MM.1S (cell line): ENCODE measurements at regions not wholly inside any gene's neighbourhood (a gene's known extent, or its start where the extent isn't known, plus 50 kb on each side); places are given as distances from the start of the nearest gene placed in this dataset.

ENCODE experiments used
- DNase-seq: peaks from one replicate; pipeline ENCODE4 v3.0.0-alpha.2; 2015
- H2AFZ ChIP-seq: fragments of 300-600 bp; sonication (generic); 2 replicates; pipeline ENCODE4 v1.6.0; 2016; ENCODE audit warnings: antibody characterized with exemption, low read length
- H3F3A ChIP-seq: fragments of 300-600 bp; sonication (generic); 2 replicates; pipeline ENCODE4 v1.6.1; 2016; ENCODE audit warnings: mild to moderate bottlenecking, antibody characterized with exemption, low read length, moderate library complexity, mixed read lengths; ENCODE audit not compliant: insufficient read depth
- H3K27ac ChIP-seq: fragments of 300-600 bp; sonication (generic); 2 replicates; pipeline ENCODE4 v1.5.1; 2016; ENCODE audit warnings: mild to moderate bottlenecking, low read length
- H3K27me3 ChIP-seq: fragments of 300-600 bp; sonication (generic); replicated peaks from 2 replicates; pipeline ENCODE4 v1.6.0; 2016; ENCODE audit warnings: low read length; ENCODE audit not compliant: insufficient read depth
- H3K36me3 ChIP-seq: fragments of 300-600 bp; sonication (generic); replicated peaks from 2 replicates; pipeline ENCODE4 v1.6.1; 2016; ENCODE audit warnings: mild to moderate bottlenecking, low read length, mixed read lengths; ENCODE audit not compliant: insufficient read depth
- H3K4me1 ChIP-seq: fragments of 300-600 bp; sonication (generic); 2 replicates; pipeline ENCODE4 v1.6.1; 2016; ENCODE audit warnings: low read length, mixed read lengths
- H3K4me2 ChIP-seq: fragments of 300-600 bp; sonication (generic); 2 replicates; pipeline ENCODE4 v1.6.0; 2016; ENCODE audit warnings: low read depth, low read length
- H3K4me3 ChIP-seq: fragments of 300-600 bp; sonication (generic); 2 replicates; pipeline ENCODE4 v1.5.1; 2016; ENCODE audit warnings: low read length, mixed read lengths
- H3K79me2 ChIP-seq: fragments of 300-600 bp; sonication (generic); 2 replicates; pipeline ENCODE4 v1.6.1; 2016; ENCODE audit warnings: mixed run types, low read length, mixed read lengths
- H3K9ac ChIP-seq: fragments of 300-600 bp; sonication (generic); 2 replicates; pipeline ENCODE4 v1.6.1; 2016; ENCODE audit warnings: low read length, mixed read lengths
- H3K9me2 ChIP-seq: fragments of 300-600 bp; sonication (generic); replicated peaks from 2 replicates; pipeline ENCODE4 v1.6.1; 2016; ENCODE audit warnings: mild to moderate bottlenecking, low read length, mixed read lengths; ENCODE audit not compliant: insufficient read depth
- H3K9me3 ChIP-seq: fragments of 300-600 bp; sonication (generic); replicated peaks from 2 replicates; pipeline ENCODE4 v1.6.1; 2016; ENCODE audit warnings: mild to moderate bottlenecking, low read length, mixed read lengths; ENCODE audit not compliant: insufficient read depth
- H4K20me1 ChIP-seq: fragments of 300-600 bp; sonication (generic); 2 replicates; pipeline ENCODE4 v1.6.1; 2016; ENCODE audit warnings: mild to moderate bottlenecking, low read length, moderate library complexity, mixed read lengths; ENCODE audit not compliant: insufficient read depth
- CTCF ChIP-seq: fragments of 300-600 bp; sonication (generic); IDR thresholded peaks from 2 replicates; pipeline ENCODE4 v1.5.1; 2016; ENCODE audit warnings: antibody characterized with exemption, low read length, mixed read lengths
- EZH2 ChIP-seq: fragments of 300-600 bp; sonication (generic); optimal IDR thresholded peaks from 2 replicates; pipeline ENCODE3; 2017; ENCODE audit warnings: low read depth, mild to moderate bottlenecking, antibody characterized with exemption, low read length, mixed read lengths
- EZH2phosphoT487 ChIP-seq: fragments of 300-600 bp; sonication (generic); IDR thresholded peaks from 2 replicates; pipeline ENCODE4 v1.6.1; 2018; ENCODE audit warnings: antibody characterized with exemption, low read length

- no peak for DNase-seq
- H3K27me3 ChIP-seq = no peaks in the 10 kb centered on the region; the same call in 1 of the 2 replicates
These were observed 248.7 kb downstream of the TFCP2L1 start for GRCh38 chr2:121036226-121036692.

GRCh38 chr2:121037480-121037879, 247.5 kb downstream of the TFCP2L1 start:
- no peak overlapping the region for H3K9ac ChIP-seq
- H3K9me3 ChIP-seq = no peaks in the 10 kb centered on the region
- no peak for DNase-seq
- no peaks in the 10 kb centered on the region for H3K36me3 ChIP-seq
- no peaks in the 10 kb centered on the region for H4K20me1 ChIP-seq
- no peaks in the 10 kb centered on the region for H3K9me2 ChIP-seq
- no peaks in the 10 kb centered on the region; the same call in 1 of the 2 replicates for H3K27me3 ChIP-seq
- H3F3A ChIP-seq = no peaks in the 10 kb centered on the region
- H3K79me2 ChIP-seq = no peaks in the 10 kb centered on the region
- H3K4me1 ChIP-seq = no peaks in the 10 kb centered on the region
- no peak overlapping the region for H2AFZ ChIP-seq
- no peak overlapping the region for H3K27ac ChIP-seq
- no peak overlapping the region for H3K4me3 ChIP-seq
- TF ChIP-seq EZH2 (no peak), EZH2phosphoT487 (no peak), CTCF (no peak)
- no peak overlapping the region for H3K4me2 ChIP-seq

More at GRCh38 chr2:121036226-121036692, 248.7 kb downstream of the TFCP2L1 start:
- Histone ChIP-seq H3K9me2 (no peaks in the 10 kb centered on the region), H3K9me3 (no peaks in the 10 kb centered on the region), H2AFZ (no peak overlapping the region), H3K4me3 (no peak overlapping the region), H3K9ac (no peak overlapping the region), H3K36me3 (no peaks in the 10 kb centered on the region), H3K4me2 (no peak overlapping the region), H3F3A (no peaks in the 10 kb centered on the region), H4K20me1 (no peaks in the 10 kb centered on the region), H3K27ac (no peak overlapping the region), H3K79me2 (no peaks in the 10 kb centered on the region), H3K4me1 (no peaks in the 10 kb centered on the region)
- TF ChIP-seq EZH2 (no peak), CTCF (no peak), EZH2phosphoT487 (no peak)

- Histone ChIP-seq H3K9me3 (no peaks in the 10 kb centered on the region), H3K36me3 (no peaks in the 10 kb centered on the region), H4K20me1 (no peaks in the 10 kb centered on the region), H3K4me3 (no peak overlapping the region), H3F3A (no peaks in the 10 kb centered on the region), H3K27ac (no peak overlapping the region), H3K4me1 (no peaks in the 10 kb centered on the region), H2AFZ (no peak overlapping the region), H3K9me2 (no peaks in the 10 kb centered on the region), H3K27me3 (no peaks in the 10 kb centered on the region; the same call in 1 of the 2 replicates), H3K4me2 (no peak overlapping the region), H3K79me2 (no peaks in the 10 kb centered on the region), H3K9ac (no peak overlapping the region)
- TF ChIP-seq EZH2phosphoT487 (no peak), CTCF (no peak), EZH2 (no peak)
- DNase-seq = no peak
These were observed 247.0 kb downstream of the TFCP2L1 start for GRCh38 chr2:121038031-121038430.
